AG09309 (cell line): ENCODE measurements at regions not wholly inside any gene's neighbourhood (a gene's known extent, or its start where the extent isn't known, plus 50 kb on each side); places are given as distances from the start of the nearest gene placed in this dataset.

Experiments
- DNase-seq: peaks from one replicate; pipeline ENCODE4 v3.0.0-alpha.2; 2010; ENCODE audit warnings: low read depth
- H3K4me3 ChIP-seq: 2 replicates; pipeline ENCODE4 v1.5.1; 2011; ENCODE audit warnings: mild to moderate bottlenecking, low read depth, low read length, moderate library complexity; ENCODE audit not compliant: control insufficient read depth
- TF ChIP-seq, protein P1 (sequence below): IDR thresholded peaks from 2 replicates; pipeline ENCODE4 v1.5.1; 2011; ENCODE audit warnings: mild to moderate bottlenecking, low read depth, low read length, inconsistent platforms; ENCODE audit not compliant: insufficient read depth, control insufficient read depth; ENCODE audit errors: missing control alignments

DNA sequence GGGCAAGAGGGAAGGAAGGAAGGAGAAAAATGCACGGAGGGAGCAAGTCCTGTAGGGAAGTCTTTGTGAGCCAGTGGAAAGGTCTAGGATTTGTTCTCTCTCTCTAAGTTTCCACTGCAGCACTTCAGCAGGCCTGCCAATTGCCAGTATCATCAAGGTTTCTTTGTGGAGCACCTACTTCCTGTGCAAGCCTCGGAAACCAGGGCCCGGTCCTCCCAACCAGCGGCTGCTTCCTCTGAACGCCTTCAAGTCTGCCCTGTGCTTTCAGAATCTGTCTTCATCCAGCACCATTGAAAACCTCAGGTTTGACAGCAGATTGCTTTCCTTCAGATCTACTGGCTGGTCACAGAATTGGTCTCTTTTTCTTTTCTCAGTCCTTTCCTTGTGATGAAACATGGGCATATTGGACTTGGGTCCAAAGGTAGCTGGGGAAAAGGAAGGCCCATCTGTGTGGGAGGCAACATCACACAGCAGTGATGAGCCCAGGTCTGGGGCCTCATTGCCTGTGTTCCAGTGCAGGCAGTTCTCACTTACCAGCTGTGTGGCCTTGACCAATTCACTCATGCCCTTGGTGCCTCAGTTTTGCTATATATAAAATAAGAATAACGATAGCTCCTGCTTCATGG lies 144.5 kb downstream of the SEC16B start:
- TF ChIP-seq, protein P1, sequence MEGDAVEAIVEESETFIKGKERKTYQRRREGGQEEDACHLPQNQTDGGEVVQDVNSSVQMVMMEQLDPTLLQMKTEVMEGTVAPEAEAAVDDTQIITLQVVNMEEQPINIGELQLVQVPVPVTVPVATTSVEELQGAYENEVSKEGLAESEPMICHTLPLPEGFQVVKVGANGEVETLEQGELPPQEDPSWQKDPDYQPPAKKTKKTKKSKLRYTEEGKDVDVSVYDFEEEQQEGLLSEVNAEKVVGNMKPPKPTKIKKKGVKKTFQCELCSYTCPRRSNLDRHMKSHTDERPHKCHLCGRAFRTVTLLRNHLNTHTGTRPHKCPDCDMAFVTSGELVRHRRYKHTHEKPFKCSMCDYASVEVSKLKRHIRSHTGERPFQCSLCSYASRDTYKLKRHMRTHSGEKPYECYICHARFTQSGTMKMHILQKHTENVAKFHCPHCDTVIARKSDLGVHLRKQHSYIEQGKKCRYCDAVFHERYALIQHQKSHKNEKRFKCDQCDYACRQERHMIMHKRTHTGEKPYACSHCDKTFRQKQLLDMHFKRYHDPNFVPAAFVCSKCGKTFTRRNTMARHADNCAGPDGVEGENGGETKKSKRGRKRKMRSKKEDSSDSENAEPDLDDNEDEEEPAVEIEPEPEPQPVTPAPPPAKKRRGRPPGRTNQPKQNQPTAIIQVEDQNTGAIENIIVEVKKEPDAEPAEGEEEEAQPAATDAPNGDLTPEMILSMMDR: no peak
- H3K4me3 ChIP-seq: no peak overlapping the region
- DNase-seq: no peak

DNA sequence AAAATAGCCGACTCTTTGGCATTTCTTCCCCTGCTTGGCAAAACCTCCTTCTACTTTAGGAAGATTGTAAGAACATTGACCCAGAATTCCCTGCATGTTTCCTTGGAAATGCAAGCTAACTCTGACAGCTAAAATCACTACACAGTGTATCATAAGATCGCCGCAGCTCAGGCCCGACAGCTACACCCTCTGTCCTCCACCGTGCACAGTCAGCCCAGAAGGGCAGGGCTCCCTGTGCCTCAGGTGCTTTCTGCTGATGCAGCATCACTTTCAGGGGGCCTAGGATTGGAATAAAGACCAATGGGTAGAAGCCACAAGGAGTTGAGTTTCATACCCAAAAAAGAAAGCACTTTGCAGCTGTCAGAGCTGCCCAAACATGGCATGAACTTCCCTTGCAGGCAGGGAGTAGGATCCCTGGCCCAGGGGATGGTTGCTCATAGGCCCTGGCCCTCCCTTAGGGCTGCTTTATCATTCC lies 145.3 kb downstream of the SEC16B start:
- no peak overlapping the region for H3K4me3 ChIP-seq
- TF ChIP-seq, protein P1: no peak
- DNase-seq: no peak

- H3K4me3 ChIP-seq: no peak overlapping the region
- TF ChIP-seq, protein P1: no peak
- no peak for DNase-seq
Observed at GRCh38 chr1:177820213-177820612, 149.6 kb downstream of the SEC16B start.

DNA sequence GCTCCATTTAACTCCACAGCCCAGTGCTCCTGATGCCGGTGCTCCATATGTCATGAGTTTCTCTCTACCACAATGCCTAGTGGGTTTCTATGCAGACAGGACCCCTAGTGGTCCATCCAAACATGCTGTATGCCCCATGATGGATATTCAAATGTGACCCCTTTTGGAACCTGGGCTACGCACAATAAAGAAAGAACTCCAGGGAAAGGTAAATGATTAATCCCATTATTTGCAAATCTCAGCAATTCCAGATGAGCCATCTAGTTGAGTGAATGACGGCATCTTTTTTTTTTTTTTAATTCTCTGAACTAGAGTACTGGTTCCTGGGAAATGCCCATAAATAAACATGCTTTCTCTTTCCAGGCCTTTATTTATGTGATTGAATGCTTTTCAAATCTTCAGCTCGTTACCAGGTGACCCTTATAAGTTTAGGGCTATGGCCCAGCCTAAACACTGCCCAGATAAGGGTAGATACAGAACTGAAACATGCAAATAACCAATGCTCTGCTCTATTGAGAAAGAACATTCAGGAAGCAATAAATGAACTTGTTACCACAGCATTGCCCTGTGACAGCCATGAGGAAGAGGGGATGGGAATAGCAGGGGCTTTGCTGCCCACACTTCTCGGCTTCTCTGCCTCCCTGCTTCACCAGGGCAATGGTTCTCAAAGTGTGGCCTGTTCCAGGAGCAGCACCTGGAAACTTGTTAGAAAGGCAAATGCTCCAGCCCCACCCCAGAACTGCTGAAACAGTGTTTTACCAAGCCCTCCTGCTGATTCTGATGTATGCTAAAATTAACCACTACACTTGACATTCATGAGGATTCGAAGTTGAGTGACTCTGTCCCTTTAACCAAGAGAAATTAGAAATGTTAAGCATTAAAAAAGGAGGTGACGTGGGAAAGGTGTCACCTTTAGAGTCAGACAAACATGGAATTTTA lies 151.7 kb downstream of the SEC16B start:
- no peak for DNase-seq
- no peak overlapping the region for H3K4me3 ChIP-seq
- TF ChIP-seq, protein P1: no peak

DNA sequence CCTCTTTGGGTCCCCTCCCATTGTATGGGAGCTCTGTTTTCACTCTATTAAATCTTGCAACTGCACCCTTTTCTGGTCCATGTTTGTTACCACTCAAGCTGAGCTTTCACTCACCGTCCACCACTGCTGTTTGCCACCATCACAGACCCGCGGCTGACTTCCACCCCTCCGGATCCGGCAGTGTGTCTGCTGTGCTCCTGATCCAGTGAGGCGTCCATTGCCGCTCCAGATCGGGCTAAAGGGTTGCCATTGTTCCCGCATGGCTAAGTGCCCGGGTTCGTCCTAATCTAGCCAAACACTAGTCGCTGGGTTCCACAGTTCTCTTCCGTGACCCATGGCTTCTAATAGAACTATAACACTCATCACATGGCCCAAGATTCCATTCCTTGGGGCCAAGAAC lies 157.2 kb downstream of the SEC16B start:
- no peak overlapping the region for H3K4me3 ChIP-seq
- no peak for DNase-seq
- TF ChIP-seq, protein P1: no peak

DNA sequence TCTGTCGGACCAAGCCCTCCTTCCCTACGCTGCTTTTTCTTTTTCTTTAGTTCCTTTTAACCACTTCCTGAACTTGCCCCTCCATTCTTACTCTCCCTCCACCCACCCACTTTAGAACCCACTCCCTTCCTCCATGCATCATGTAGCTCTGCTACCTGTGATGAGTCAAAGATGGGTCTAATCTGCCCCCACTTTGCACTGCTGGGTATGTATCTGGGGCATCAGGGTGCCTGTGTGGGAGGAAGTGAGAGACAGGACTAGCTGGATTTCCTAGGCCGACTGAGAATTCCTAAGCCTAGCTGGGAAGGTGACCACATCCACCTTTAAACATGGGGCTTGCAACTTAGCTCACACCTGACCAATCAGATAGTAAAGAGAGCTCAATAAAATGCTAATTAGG lies 157.7 kb downstream of the SEC16B start:
- no peak for DNase-seq
- TF ChIP-seq, protein P1: no peak
- H3K4me3 ChIP-seq: no peak overlapping the region
